HepG2 (cell line): ENCODE measurements at regions not wholly inside any gene's neighbourhood (a gene's known extent, or its start where the extent isn't known, plus 50 kb on each side); places are given as distances from the start of the nearest gene placed in this dataset.

Source experiments
- ATAC-seq: fragments of 200-7000 bp; cut with Tn5 transposase; 3 replicates; pipeline ENCODE4 v1.9.1; 2020; ENCODE audit warnings: mild to moderate bottlenecking, moderate library complexity
- BruUV-seq: library from RNA; stranded (reverse); fragments of 400-500 nt; replicated peaks from 2 replicates; lab custom pipeline; 2021; lab: Mats Ljungman, UMichigan
- CTCF ChIA-PET: fragments of 300-600 bp; formaldehyde crosslinking; extraction: SDS; loops from one replicate; lab custom pipeline; 2021; ENCODE audit warnings: low total read pairs, inconsistent platforms, low intra/inter-chr PET ratio; lab: Yijun Ruan, JAX
- POLR2A ChIA-PET: fragments of 350-600 bp; sonication (Branson Sonifier 250); formaldehyde crosslinking; loops from one replicate; lab custom pipeline; 2020; ENCODE audit warnings: antibody characterized with exemption, inconsistent platforms; lab: Yijun Ruan, JAX
- DNase-seq: peaks from one replicate; pipeline ENCODE4 v3.0.0-alpha.2; 2015; ENCODE audit warnings: low spot score
- FAIRE-seq: peaks from 3 replicates; lab custom pipeline; 2011; peaks lifted over from hg19 to GRCh38; lab: Jason Lieb, UNC
- H2AFZ ChIP-seq: one replicate; pipeline ENCODE4 v1.6.1; 2011; ENCODE audit warnings: low read length, inconsistent platforms
- H3K27ac ChIP-seq: fragments of 300-600 bp; 3 replicates; pipeline ENCODE4 v1.8.0; 2011; ENCODE audit warnings: mixed run types, mild to moderate bottlenecking, mixed read lengths, low read length, inconsistent platforms; ENCODE audit not compliant: insufficient read depth; ENCODE audit errors: extremely low read length
- H3K27me3 ChIP-seq, 2 experiments: fragments of 200-600 bp in 1 of 2; 2 replicates in 1 of 2; 3 replicates in 1 of 2; pipeline versions ENCODE4 v1.6.0 to v1.8.0; 2011; ENCODE audit warnings: low read length in 2 of 2, mild to moderate bottlenecking in 2 of 2, moderate library complexity in 2 of 2, inconsistent platforms in 1 of 2; ENCODE audit not compliant: insufficient read depth in 2 of 2, control insufficient read depth in 1 of 2
- H3K36me3 ChIP-seq, 2 experiments: fragments of 200-600 bp in 1 of 2; replicated peaks in 1 of 2; 2 replicates in 1 of 2; 3 replicates in 1 of 2; pipeline versions ENCODE4 v1.5.1 to v1.8.0; 2011; ENCODE audit warnings: low read length in 2 of 2, inconsistent platforms in 1 of 2; ENCODE audit not compliant: insufficient read depth in 2 of 2, control insufficient read depth in 1 of 2
- H3K4me1 ChIP-seq: 2 replicates; pipeline ENCODE4 v1.5.1; 2012; ENCODE audit warnings: low read length, inconsistent platforms; ENCODE audit not compliant: insufficient read depth
- H3K4me2 ChIP-seq: 2 replicates; pipeline ENCODE4 v1.6.0; 2011; ENCODE audit warnings: low read depth, low read length, inconsistent platforms
- H3K4me3 ChIP-seq, 3 experiments: fragments of 200-600 bp in 1 of 3; sonication (generic), shearing (Covaris generic) in 1 of 3; replicated peaks in 1 of 3; 2 replicates each; pipeline ENCODE4 v1.5.1; 2011 to 2016; ENCODE audit warnings: low read length in 3 of 3, inconsistent platforms in 2 of 3, low read depth in 2 of 3, mild to moderate bottlenecking in 2 of 3, control low read depth in 1 of 3, mixed read lengths in 1 of 3; ENCODE audit not compliant: insufficient read depth in 1 of 3
- H3K79me2 ChIP-seq: one replicate; pipeline ENCODE4 v1.6.1; 2011; ENCODE audit warnings: low read length, inconsistent platforms; ENCODE audit not compliant: insufficient read depth
- H3K9ac ChIP-seq: 2 replicates; pipeline ENCODE4 v1.6.0; 2011; ENCODE audit warnings: mild to moderate bottlenecking, low read depth, low read length, inconsistent platforms; ENCODE audit not compliant: insufficient read depth
- H3K9me3 ChIP-seq: 2 replicates; pipeline ENCODE4 v1.5.1; 2012; ENCODE audit warnings: mild to moderate bottlenecking, low read length
- H4K20me1 ChIP-seq: 2 replicates; pipeline ENCODE4 v1.6.0; 2011; ENCODE audit warnings: inconsistent platforms, mild to moderate bottlenecking, low read length, moderate library complexity; ENCODE audit not compliant: insufficient read depth
- ARNT2 ChIP-seq: sonication (generic); formaldehyde crosslinking; IDR thresholded peaks from 2 replicates; pipeline ENCODE4 v1.8.0; 2022; ENCODE audit warnings: mild to moderate bottlenecking, low read depth, missing genetic modification reagents, moderate library complexity
- CHD2 ChIP-seq: IDR thresholded peaks from 2 replicates; pipeline ENCODE4 v1.6.1; 2011; ENCODE audit warnings: low read depth, low read length, improper control_type of control experiment
- HES4 ChIP-seq: sonication (generic); formaldehyde crosslinking; IDR thresholded peaks from 2 replicates; pipeline ENCODE4 v1.9.0; 2021; ENCODE audit warnings: mild to moderate bottlenecking, missing genetic modification reagents, borderline replicate concordance
- KDM4B ChIP-seq: sonication (generic); formaldehyde crosslinking; IDR thresholded peaks from 2 replicates; pipeline ENCODE4 v1.4.0; 2020; ENCODE audit warnings: missing genetic modification reagents
- KLF16 ChIP-seq, 2 experiments: sonication (generic) in 1 of 2; formaldehyde crosslinking in 1 of 2; IDR thresholded peaks; 2 replicates each; pipeline versions ENCODE4 v1.6.1 to v1.8.0; 2016 to 2023; ENCODE audit warnings: missing genetic modification reagents in 2 of 2, missing compliant biosample characterization in 1 of 2
- LCORL ChIP-seq, 2 experiments: fragments of 450-650 bp in 1 of 2; sonication (generic) in 1 of 2; formaldehyde crosslinking in 1 of 2; IDR thresholded peaks; 2 replicates each; pipeline versions ENCODE4 v1.5.0 to v1.6.1; 2017 to 2020; ENCODE audit warnings: antibody characterized with exemption in 1 of 2, missing genetic modification reagents in 1 of 2
- MIER3 ChIP-seq: IDR thresholded peaks from 2 replicates; pipeline ENCODE4 v1.6.1; 2016; ENCODE audit warnings: missing compliant biosample characterization, borderline replicate concordance
- NAIF1 ChIP-seq: sonication (generic); formaldehyde crosslinking; IDR thresholded peaks from 2 replicates; pipeline ENCODE4 v1.5.0; 2020; ENCODE audit warnings: mild to moderate bottlenecking, missing genetic modification reagents, borderline replicate concordance
- PAX8 ChIP-seq: sonication (generic); formaldehyde crosslinking; IDR thresholded peaks from 2 replicates; pipeline ENCODE4 v1.8.0; 2022; ENCODE audit warnings: mild to moderate bottlenecking, missing genetic modification reagents, borderline replicate concordance
- POLR2AphosphoS2 ChIP-seq: IDR thresholded peaks from 2 replicates; pipeline ENCODE4 v1.6.1; 2011; ENCODE audit warnings: low read depth, low read length, improper control_type of control experiment
- SMAD3 ChIP-seq: sonication (generic); formaldehyde crosslinking; IDR thresholded peaks from 2 replicates; pipeline ENCODE4 v1.4.0; 2020; ENCODE audit warnings: missing genetic modification reagents
- TCF12 ChIP-seq, 2 experiments: fragments of 450-650 bp in 1 of 2; sonication (generic) in 1 of 2; formaldehyde crosslinking in 1 of 2; IDR thresholded peaks; 2 replicates each; pipeline versions ENCODE4 v1.6.1 to v1.8.0; 2017 to 2022; ENCODE audit warnings: antibody characterized with exemption in 1 of 2, mild to moderate bottlenecking in 1 of 2, missing genetic modification reagents in 1 of 2, moderate library complexity in 1 of 2
- ZSCAN21 ChIP-seq: sonication (generic); formaldehyde crosslinking; IDR thresholded peaks from 2 replicates; pipeline ENCODE4 v1.8.0; 2022; ENCODE audit warnings: mild to moderate bottlenecking, missing genetic modification reagents, moderate library complexity, borderline replicate concordance
- WGBS: methylation state at CpG from one replicate; pipeline ENCODE4 v1.1.6; 2017; ENCODE audit warnings: low lambda C conversion rate; 5-methylcytosine and 5-hydroxymethylcytosine counted together
- in situ Hi-C: cut with HindIII; loops from 2 replicates; pipeline ENCODE4 v1.10.0; 2017; ENCODE audit warnings: low pct_unique_long_range_greater_than_20kb; ENCODE audit not compliant: extremely low pct_ligation_motif_present
- intact Hi-C: fragments of 100-400 bp; cut with micrococcal nuclease; formaldehyde crosslinking; loops from one replicate; pipeline ENCODE4 v1.10.0; 2022; ENCODE audit not compliant: unreplicated experiment
- TF ChIP-seq, protein P1 (sequence below): sonication (generic); formaldehyde crosslinking; IDR thresholded peaks from 2 replicates; pipeline ENCODE4 v1.5.1; 2020; ENCODE audit warnings: mild to moderate bottlenecking, missing genetic modification reagents, moderate library complexity
- TF ChIP-seq, protein P2 (sequence below): sonication (generic); formaldehyde crosslinking; IDR thresholded peaks from 2 replicates; pipeline ENCODE4 v1.4.0; 2020; ENCODE audit warnings: missing genetic modification reagents
- TF ChIP-seq, protein P3 (sequence below): sonication (generic); formaldehyde crosslinking; IDR thresholded peaks from 2 replicates; pipeline ENCODE4 v1.4.0; 2020; ENCODE audit warnings: mild to moderate bottlenecking, missing genetic modification reagents

DNA sequence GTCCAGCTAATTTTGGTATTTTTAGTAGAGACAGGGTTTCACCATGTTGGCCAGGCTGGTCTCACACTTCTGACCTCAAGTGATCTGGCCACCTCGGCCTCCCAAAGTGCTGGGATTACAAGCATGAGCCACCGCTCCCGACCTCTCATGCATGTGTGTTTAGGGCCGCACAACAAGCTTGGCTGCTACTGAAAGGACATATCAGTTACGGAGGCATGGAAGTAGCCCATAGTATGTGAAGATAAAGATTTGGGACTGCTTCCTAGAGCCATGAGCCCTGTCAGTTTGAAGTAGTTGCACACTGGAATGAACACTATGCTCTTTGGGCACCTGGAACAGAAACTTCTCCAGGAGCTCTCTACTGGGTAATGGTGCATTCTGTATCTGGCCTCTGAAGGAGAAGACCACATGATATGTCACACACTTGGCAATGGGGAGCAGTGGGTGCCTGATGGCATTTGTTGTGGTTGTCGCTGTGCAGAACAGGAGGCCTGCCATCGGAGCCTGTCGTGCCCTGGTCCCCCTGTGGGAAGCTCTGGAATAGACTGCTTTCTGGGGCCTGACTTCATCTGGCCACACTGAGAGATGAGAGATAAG lies 144.7 kb upstream of the KIF26B start:
- H3K36me3 ChIP-seq: no peaks in the 10 kb centered on the region
- in situ Hi-C loops (no loop called here), intact Hi-C loops (no loop called here)
- H3K27ac ChIP-seq: no peak overlapping the region
- WGBS: 96% methylated on average over 5 of the region's 8 CpGs
- no peak overlapping the region for H3K4me2 ChIP-seq
- H3K27me3 ChIP-seq: no peaks in the 10 kb centered on the region
- H3K4me1 ChIP-seq: peaks cover 5% of the 10 kb centered on the region; the same call in 1 of the 2 replicates
- H3K9ac ChIP-seq: no peak overlapping the region
- no peak overlapping the region for H3K4me3 ChIP-seq
- ChIA-PET CTCF (no interaction called here), POLR2A (no interaction called here)
- BruUV-seq: no TSS peak
- ATAC-seq (no peak), FAIRE-seq (no peak), DNase-seq (no peak)
- H4K20me1 ChIP-seq: no peaks in the 10 kb centered on the region
- no peaks in the 10 kb centered on the region for H3K9me3 ChIP-seq
- no peaks in the 10 kb centered on the region for H3K79me2 ChIP-seq
- no peak overlapping the region for H2AFZ ChIP-seq
- TF ChIP-seq, protein P1, sequence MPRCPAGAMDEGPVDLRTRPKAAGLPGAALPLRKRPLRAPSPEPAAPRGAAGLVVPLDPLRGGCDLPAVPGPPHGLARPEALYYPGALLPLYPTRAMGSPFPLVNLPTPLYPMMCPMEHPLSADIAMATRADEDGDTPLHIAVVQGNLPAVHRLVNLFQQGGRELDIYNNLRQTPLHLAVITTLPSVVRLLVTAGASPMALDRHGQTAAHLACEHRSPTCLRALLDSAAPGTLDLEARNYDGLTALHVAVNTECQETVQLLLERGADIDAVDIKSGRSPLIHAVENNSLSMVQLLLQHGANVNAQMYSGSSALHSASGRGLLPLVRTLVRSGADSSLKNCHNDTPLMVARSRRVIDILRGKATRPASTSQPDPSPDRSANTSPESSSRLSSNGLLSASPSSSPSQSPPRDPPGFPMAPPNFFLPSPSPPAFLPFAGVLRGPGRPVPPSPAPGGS (CRISPR knock-in tag): no peak
- no peak for TF ChIP-seq NAIF1 (CRISPR knock-in tag)
- no peak for TF ChIP-seq MIER3
- no peak for TF ChIP-seq KLF16 (CRISPR knock-in tag; IDR thresholded peaks at IDR 0.05)
- no peak for TF ChIP-seq HES4 (CRISPR knock-in tag)
- TF ChIP-seq ZSCAN21: no peak
- TF ChIP-seq CHD2: no peak
- TF ChIP-seq, protein P2, sequence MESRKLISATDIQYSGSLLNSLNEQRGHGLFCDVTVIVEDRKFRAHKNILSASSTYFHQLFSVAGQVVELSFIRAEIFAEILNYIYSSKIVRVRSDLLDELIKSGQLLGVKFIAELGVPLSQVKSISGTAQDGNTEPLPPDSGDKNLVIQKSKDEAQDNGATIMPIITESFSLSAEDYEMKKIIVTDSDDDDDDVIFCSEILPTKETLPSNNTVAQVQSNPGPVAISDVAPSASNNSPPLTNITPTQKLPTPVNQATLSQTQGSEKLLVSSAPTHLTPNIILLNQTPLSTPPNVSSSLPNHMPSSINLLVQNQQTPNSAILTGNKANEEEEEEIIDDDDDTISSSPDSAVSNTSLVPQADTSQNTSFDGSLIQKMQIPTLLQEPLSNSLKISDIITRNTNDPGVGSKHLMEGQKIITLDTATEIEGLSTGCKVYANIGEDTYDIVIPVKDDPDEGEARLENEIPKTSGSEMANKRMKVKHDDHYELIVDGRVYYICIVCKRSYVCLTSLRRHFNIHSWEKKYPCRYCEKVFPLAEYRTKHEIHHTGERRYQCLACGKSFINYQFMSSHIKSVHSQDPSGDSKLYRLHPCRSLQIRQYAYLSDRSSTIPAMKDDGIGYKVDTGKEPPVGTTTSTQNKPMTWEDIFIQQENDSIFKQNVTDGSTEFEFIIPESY (CRISPR knock-in tag): no peak
- no peak for TF ChIP-seq PAX8 (CRISPR knock-in tag)
- TF ChIP-seq, protein P3, sequence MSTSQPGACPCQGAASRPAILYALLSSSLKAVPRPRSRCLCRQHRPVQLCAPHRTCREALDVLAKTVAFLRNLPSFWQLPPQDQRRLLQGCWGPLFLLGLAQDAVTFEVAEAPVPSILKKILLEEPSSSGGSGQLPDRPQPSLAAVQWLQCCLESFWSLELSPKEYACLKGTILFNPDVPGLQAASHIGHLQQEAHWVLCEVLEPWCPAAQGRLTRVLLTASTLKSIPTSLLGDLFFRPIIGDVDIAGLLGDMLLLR (CRISPR knock-in tag): no peak
- no peak for TF ChIP-seq TCF12 (IDR thresholded peaks at IDR 0.05)
- no peak for TF ChIP-seq TCF12 (CRISPR knock-in tag; IDR thresholded peaks at IDR 0.05)
- no peak for TF ChIP-seq LCORL (IDR thresholded peaks at IDR 0.05)
- no peak for TF ChIP-seq LCORL (CRISPR knock-in tag; IDR thresholded peaks at IDR 0.05)
- TF ChIP-seq ARNT2 (CRISPR knock-in tag): no peak
- TF ChIP-seq SMAD3: no peak
- TF ChIP-seq POLR2AphosphoS2: no peak
- TF ChIP-seq KDM4B (CRISPR knock-in tag): no peak
